ENCODE measurements at regions not wholly inside any gene's neighbourhood (a gene's known extent, or its start where the extent isn't known, plus 50 kb on each side); places are given as distances from the start of the nearest gene placed in this dataset.
A peak's percentile ranks its signal among the peaks of the same experiment; 100 is the strongest.

DNA sequence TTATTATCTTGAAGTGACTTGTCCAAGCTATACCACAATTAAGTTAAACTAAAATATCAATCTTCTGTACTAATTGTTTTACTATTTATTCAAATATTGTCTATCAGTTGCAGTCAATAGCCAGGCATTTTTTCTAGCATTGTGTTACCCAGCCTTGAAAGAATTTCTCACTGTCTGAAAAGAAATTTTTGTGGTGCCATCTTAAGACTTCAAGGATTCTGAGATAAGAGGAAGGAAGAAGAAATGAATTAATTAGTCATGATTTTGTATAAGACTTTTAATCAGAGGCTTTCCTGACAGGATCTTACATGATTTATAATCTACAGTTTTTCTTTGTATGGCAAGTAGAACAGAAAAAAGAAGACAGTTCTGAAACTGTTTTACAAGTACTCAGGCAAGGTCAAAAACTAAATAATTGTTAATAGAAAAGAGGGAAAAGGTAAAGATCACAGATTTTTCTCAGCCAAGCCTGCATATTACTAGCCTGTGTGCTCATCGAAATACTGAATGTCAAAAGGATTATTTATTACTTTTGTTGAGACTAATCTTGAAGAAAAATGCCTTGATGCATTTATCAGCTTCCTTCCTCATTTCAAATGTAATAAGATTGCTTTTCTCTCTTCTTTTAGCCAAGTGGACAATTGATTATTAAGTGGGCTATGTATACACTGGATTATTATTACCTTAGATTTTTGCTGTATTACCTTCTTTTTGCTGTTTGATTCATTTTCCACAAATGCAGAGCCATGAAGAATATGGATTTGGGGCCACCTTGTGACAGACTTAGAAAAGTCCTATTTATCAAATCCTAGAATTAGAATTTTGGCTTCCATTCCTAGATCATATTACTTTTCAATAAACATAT, 53.8 kb downstream of the CXCL1 start:
- intact Hi-C loops (cut with micrococcal nuclease; ENCODE audit: unreplicated experiment) (loop anchor here (2.0 to 5.0 kb wide), 2 partner anchors 260 to 331 kb away; no protein-coding TSS in a partner anchor), in situ Hi-C loops (cut with HindIII; ENCODE audit: low pct_unique_long_range_greater_than_20kb, low sequenced_read_pairs) (no loop called here)
- peak overlapping the region; percentile 4; the same call in 1 of the 2 replicates for H3K27ac ChIP-seq (ENCODE audit: low read length)
- H3K27me3 ChIP-seq (ENCODE audit: control insufficient read depth, insufficient read depth, low read length), result no peaks in the 10 kb centered on the region
- ATAC-seq (no peak), DNase-seq (ENCODE audit: low read depth, low spot score) (no peak)
- H3K36me3 ChIP-seq (ENCODE audit: control insufficient read depth, insufficient read depth, low read length), result no peaks in the 10 kb centered on the region
- no TSS peak for BruUV-seq (replicated peaks)
- ChIA-PET POLR2A (interaction anchor here (0.5 kb wide), 1 partner anchor 29 kb away, joined by 3 read pairs; no protein-coding TSS in a partner anchor), CTCF (no interaction called here)
- H3K9me3 ChIP-seq (ENCODE audit: control insufficient read depth, insufficient read depth, low read depth, low read length), result no peaks in the 10 kb centered on the region
- no peak overlapping the region for H3K4me3 ChIP-seq (ENCODE audit: low read depth in 2 of 2, low read length in 2 of 2)
- peaks cover 4% of the 10 kb centered on the region; the same call in 1 of the 2 replicates for H3K4me1 ChIP-seq (ENCODE audit: control insufficient read depth, insufficient read depth, low read length)
- TF ChIP-seq POLR2AphosphoS5 (IDR thresholded peaks at IDR 0.05; ENCODE audit: low read depth, low read length), result no peak
- TF ChIP-seq, protein P1, sequence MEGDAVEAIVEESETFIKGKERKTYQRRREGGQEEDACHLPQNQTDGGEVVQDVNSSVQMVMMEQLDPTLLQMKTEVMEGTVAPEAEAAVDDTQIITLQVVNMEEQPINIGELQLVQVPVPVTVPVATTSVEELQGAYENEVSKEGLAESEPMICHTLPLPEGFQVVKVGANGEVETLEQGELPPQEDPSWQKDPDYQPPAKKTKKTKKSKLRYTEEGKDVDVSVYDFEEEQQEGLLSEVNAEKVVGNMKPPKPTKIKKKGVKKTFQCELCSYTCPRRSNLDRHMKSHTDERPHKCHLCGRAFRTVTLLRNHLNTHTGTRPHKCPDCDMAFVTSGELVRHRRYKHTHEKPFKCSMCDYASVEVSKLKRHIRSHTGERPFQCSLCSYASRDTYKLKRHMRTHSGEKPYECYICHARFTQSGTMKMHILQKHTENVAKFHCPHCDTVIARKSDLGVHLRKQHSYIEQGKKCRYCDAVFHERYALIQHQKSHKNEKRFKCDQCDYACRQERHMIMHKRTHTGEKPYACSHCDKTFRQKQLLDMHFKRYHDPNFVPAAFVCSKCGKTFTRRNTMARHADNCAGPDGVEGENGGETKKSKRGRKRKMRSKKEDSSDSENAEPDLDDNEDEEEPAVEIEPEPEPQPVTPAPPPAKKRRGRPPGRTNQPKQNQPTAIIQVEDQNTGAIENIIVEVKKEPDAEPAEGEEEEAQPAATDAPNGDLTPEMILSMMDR (IDR thresholded peaks at IDR 0.05), result peak; percentile 43; the same call in 1 of the 2 replicates

DNA sequence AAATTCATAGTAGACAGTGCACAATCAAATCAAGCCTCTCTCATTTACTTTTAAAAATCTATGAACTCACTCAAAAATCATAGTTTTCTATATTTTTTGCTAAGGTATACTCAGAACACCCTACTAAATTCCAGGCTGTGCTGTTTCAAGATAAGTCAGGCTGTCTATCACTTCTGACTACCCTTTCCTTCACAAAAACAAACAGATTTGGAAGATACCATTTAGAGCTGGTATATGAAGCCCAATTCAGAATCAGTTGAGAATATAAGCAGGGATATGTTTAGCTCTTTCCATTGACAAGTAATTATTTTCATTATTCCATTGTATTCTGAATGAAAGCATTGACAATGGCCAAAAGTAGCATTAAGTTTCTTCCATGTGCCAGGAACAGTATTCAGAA, 53.1 kb downstream of the CXCL1 start:
- DNase-seq (ENCODE audit: low read depth, low spot score), result no peak
- H3K4me1 ChIP-seq (ENCODE audit: control insufficient read depth, insufficient read depth, low read length), result peaks cover 5% of the 10 kb centered on the region; the same call in 1 of the 2 replicates
- no TSS peak for BruUV-seq (replicated peaks)
- no peaks in the 10 kb centered on the region for H3K27me3 ChIP-seq (ENCODE audit: control insufficient read depth, insufficient read depth, low read length)
- H3K4me3 ChIP-seq (ENCODE audit: low read depth in 2 of 2, low read length in 2 of 2), result no peak overlapping the region
- no peak for ATAC-seq
- no peaks in the 10 kb centered on the region for H3K36me3 ChIP-seq (ENCODE audit: control insufficient read depth, insufficient read depth, low read length)
- TF ChIP-seq TCF7L2 (IDR thresholded peaks at IDR 0.05; ENCODE audit: low read depth, low read length) (no peak), POLR2AphosphoS5 (IDR thresholded peaks at IDR 0.05; ENCODE audit: low read depth, low read length) (no peak), SIN3A (IDR thresholded peaks at IDR 0.05; ENCODE audit: borderline replicate concordance, insufficient read depth, low read depth, low read length) (no peak)
- TF ChIP-seq, protein P2, sequence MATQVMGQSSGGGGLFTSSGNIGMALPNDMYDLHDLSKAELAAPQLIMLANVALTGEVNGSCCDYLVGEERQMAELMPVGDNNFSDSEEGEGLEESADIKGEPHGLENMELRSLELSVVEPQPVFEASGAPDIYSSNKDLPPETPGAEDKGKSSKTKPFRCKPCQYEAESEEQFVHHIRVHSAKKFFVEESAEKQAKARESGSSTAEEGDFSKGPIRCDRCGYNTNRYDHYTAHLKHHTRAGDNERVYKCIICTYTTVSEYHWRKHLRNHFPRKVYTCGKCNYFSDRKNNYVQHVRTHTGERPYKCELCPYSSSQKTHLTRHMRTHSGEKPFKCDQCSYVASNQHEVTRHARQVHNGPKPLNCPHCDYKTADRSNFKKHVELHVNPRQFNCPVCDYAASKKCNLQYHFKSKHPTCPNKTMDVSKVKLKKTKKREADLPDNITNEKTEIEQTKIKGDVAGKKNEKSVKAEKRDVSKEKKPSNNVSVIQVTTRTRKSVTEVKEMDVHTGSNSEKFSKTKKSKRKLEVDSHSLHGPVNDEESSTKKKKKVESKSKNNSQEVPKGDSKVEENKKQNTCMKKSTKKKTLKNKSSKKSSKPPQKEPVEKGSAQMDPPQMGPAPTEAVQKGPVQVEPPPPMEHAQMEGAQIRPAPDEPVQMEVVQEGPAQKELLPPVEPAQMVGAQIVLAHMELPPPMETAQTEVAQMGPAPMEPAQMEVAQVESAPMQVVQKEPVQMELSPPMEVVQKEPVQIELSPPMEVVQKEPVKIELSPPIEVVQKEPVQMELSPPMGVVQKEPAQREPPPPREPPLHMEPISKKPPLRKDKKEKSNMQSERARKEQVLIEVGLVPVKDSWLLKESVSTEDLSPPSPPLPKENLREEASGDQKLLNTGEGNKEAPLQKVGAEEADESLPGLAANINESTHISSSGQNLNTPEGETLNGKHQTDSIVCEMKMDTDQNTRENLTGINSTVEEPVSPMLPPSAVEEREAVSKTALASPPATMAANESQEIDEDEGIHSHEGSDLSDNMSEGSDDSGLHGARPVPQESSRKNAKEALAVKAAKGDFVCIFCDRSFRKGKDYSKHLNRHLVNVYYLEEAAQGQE (IDR thresholded peaks at IDR 0.05; ENCODE audit: insufficient read depth in 1 of 2, low read depth in 2 of 2, low read length in 1 of 2), result no peak
- TF ChIP-seq, protein P1 (IDR thresholded peaks at IDR 0.05), result no peak
- intact Hi-C loops (cut with micrococcal nuclease; ENCODE audit: unreplicated experiment), result loop anchor here (2.0 to 5.0 kb wide), 2 partner anchors 260 to 330 kb away; no protein-coding TSS in a partner anchor
- ChIA-PET POLR2A (no interaction called here), CTCF (interaction anchor here (0.7 kb wide), 1 partner anchor 476 kb away, joined by 6 read pairs; no protein-coding TSS in a partner anchor)
- H3K27ac ChIP-seq (ENCODE audit: low read length), result peak overlapping the region; percentile 34; the same call in 1 of the 2 replicates
- no peaks in the 10 kb centered on the region for H3K9me3 ChIP-seq (ENCODE audit: control insufficient read depth, insufficient read depth, low read depth, low read length)
- in situ Hi-C loops (cut with HindIII; ENCODE audit: low pct_unique_long_range_greater_than_20kb, low sequenced_read_pairs), result no loop called here

Data from Panc1 (cell line).